ENCODE measurements at regions not wholly inside any gene's neighbourhood (a gene's known extent, or its start where the extent isn't known, plus 50 kb on each side); places are given as distances from the start of the nearest gene placed in this dataset.
A peak's percentile ranks its signal among the peaks of the same experiment; 100 is the strongest.

DNA sequence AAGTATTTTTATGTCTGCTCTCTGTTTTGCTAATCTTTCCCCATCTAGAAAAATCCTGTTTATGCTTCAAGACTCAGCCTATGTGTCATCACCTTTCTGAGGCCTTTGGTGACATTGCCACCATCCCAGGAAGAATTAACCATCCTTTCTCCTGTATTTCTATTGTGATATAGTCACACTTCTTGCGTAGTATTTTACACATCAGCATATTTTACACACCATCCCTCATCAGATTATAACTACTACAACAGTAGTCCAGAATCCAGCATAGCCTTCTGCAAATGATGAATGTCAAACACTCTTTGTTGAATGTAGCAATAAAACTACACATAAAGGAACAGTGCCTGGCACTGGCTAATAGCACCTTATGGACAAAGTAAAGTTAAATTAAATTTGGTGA is 275.3 kb upstream of the C1orf87 start:
- no peak for DNase-seq (ENCODE audit: low read depth)

DNA sequence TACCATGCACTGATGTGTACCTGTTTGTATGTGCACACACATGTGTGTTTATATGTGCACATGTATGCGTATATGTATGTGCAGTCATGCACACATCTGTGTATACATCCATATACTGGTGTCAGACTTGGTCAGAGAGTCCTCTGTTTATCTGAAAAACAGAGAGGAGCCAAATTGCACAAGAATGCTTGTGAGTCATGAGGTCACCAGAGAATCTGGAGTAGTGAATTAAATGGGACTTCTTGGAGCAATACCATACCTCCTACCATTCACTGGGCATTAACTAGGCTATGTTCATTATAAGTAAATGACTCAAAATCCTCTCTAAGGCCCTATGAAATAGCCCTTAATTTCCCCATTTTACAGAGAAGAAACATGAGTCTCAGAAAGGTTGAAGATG is 272.1 kb upstream of the C1orf87 start:
- no peak for DNase-seq (ENCODE audit: low read depth)

DNA sequence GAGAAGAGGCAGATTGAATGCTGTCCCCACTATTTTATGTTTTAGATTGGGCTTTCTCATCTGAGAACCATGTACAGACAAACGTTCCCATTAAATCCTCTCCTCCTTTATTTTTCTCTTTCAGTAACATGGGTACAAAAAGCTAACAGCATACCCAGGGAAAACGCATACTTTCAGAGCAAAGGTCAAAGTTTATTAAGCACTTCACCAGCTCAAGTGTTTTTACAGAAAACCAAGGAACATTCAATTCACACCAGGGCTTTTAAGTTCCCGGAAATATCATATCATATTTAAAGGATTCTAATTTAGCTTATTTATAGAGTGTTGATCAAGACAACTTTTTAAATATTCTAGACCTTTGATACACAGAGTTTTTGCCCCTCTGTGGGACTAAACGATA is 271.5 kb upstream of the C1orf87 start:
- no peak for DNase-seq (ENCODE audit: low read depth)

DNA sequence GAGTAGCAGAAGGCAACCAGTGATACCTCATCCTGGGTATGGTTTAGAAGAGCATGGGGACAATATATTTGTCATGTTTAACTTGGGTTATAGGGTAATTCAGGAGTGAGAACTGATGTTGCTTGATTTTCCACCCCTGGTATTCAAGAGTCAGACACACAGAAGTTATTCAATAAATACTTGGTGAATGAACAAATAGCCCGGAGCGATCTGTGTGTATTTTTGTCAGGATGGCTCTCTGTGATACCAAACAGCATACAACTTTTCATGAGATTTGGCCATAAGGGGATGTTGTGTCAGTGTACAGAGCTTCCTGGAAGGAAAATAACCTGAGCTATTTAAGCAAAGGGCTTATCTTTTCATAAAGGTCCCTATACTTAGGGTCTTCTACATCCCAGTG is 270.2 kb upstream of the C1orf87 start:
- no peak for DNase-seq (ENCODE audit: low read depth)

DNA sequence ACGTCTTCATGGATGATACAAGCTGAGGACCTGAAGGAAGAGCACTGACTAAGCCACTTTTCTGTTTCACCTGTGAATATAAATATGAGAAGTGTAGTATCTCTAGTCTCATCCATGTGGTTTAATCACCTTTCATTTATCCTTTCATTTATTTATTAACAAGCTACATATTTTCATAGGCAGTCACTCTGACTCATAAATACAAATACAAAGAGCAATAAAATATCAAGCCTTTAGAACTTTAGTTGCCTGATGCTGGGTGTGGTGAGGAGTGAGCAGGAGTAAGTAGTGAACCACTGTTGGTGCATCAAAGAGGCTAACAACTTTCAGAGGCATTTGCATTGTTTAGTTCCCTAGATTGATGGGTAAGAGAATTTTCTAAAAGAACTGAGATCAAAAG is 269.0 kb upstream of the C1orf87 start:
- no peak for DNase-seq (ENCODE audit: low read depth)

DNA sequence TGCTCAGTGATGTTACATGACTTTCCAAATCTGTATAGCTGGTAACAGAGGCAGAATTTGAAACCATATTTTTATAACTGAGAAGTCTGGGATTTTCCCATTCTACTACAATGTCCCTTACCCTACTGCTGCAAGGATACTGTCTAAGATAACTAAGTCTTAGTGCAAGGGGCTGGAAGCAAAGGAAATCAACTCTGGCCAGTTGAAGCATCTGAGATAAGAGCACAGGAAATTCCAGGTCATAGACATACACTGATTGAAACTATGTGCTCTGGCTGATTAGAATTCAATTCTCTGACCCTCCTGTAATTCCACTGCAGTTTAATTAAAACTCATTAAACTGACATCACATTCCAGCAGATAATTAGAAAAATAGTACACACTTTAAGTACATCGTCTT is 267.7 kb upstream of the C1orf87 start:
- no peak for DNase-seq (ENCODE audit: low read depth)

DNA sequence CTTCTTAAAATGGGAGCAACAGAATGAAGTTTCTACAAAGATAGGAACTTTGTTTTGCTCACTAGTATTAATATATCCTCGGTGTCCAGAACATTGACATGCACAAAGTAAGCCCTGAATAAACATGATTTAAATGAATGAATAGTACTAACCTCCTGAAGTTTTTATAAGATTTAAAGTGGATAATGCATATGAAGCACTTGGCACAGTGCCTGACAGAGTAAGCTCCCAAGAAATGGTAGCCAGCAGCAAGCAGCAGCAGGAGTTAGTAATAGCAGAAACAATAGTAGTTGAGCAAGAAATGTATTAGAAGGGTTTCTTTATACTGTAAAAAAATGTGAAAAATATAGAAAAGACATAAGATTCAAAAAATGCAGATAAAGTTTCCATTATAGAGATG is 258.1 kb upstream of the C1orf87 start:
- DNase-seq (ENCODE audit: low read depth), result no peak

DNA sequence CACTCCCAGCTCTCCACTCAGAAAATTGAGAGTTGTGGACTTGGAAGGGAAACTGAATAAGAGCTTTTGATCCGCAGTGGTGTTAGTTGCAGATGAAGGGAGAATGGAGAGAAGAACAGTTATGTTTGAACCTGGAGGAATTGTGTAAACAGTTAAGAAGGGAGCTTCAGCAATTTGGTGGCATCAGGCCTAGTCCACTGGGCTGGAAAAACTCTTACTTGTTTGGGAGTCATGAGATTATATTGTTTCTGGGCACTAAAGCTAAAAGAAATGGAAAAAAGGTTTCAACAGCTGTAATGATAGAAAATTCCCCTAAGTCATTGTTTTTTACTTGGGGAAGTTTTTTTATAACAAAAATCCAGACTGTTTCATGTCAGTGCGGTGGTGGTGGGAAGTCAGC is 256.1 kb upstream of the C1orf87 start:
- DNase-seq (ENCODE audit: low read depth), result no peak

DNA sequence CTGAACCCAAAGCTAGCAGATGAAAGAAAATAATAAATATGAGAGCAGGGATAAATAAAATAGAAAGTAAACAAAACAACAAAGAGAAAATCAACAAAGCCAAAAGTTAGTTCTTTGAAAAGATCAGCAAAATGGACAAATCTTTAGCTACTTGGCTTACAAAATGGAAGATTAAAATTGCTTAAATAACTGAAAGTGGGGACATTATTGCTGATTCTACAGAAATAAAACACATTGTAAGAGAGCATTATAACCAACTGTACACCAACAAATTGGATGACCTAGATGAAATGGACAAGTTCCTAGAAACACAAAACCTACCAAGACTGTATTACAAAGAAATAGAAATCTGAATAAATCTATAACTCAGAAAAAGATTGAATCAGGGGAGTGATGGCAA is 238.3 kb upstream of the C1orf87 start:
- DNase-seq (ENCODE audit: low read depth), result no peak

DNA sequence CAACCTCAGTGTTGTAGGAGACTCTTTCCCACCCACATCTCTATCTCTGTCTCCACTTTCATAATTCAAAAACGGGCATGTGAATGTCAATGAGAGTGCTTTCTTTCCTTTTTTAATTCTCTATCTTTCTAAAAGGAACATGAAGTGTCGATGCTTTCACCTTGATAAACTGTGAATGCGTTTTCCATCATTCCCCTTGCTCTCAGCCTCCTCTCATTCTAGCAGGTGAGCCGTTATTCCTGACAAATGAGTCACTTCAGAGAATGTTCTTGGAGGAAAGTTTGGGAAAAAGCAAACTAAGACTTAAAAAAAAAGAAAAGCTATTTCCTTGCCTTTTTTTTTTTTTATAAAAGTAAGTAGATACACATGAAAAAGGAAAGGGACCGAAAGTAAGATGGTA is 226.0 kb upstream of the C1orf87 start:
- DNase-seq (ENCODE audit: low read depth), result no peak

DNA sequence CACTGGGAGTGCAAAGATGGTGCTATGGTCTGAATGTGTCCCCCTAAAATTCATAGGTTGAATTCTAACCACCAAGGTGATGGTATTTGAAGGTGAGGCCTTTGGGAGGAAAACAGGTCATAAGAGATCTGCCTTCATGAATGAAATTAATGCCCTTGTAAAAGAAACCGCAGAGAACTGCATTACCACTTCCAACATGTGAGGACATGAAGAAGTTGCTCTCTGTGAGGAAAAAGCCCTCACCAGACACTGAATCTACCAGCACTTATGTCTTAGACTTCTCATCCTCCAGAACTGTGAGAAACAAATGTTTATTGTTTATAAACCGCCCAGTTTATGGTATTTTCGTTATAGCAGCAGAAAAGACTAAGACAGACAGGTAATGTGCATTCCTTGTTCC is 224.7 kb upstream of the C1orf87 start:
- no peak for DNase-seq (ENCODE audit: low read depth)

DNA sequence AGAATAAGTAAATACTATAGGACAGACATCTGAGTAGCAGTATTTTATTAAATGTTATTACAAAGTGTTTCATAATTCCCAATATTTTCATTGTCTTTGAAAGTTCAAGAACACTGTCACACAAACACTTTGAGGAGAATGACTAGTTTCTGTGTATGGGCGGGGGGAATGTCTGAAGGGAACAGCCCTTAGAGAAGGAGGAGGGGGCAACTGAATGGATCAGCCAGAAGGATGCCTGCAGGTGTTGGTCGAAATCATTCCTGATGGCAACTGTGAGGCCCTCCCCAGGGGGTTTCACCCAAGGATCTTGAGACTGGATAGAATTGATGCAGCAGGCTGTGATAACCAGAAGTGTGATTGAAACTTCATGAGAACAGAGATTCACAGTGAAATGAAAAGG is 223.2 kb upstream of the C1orf87 start:
- no peak for DNase-seq (ENCODE audit: low read depth)

DNA sequence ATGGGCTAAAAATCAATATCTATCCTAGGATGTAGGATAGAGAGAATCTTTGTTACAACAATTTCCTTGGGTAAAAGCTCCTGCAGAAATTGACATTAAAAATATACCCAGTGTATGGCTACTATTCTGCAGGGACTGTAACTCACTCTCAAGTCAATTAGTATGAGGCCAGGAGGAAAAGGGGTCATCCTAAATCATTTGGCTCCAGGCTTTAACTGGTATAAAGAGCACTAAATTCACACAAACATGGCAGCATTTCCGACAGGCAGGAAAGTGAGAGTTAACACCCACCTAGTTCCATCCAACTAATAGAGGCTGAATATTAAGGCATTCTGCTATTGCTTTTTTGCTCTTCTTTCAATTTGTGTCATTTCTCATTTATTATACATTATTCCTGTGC is 218.6 kb upstream of the C1orf87 start:
- DNase-seq (ENCODE audit: low read depth), result no peak

DNA sequence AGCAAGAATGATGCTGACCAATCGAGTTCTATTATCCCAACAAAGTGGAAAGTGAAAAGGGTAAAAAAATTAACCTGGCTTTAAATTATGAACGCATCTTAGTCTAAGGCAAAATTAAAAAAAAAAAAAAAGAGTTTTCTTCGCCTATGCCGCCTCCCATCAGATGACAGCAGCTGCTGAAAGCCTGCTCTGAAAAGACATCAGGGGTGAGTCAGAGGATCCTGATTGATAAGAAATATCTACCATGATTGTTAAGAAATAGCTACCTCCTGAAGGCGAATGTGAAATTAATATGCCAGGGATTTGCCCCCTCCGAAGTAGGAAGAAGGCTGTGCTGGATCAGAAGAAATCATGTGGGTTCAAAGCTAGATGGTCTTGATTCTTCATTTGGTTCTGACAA is 216.8 kb upstream of the C1orf87 start:
- no peak for DNase-seq (ENCODE audit: low read depth)

DNA sequence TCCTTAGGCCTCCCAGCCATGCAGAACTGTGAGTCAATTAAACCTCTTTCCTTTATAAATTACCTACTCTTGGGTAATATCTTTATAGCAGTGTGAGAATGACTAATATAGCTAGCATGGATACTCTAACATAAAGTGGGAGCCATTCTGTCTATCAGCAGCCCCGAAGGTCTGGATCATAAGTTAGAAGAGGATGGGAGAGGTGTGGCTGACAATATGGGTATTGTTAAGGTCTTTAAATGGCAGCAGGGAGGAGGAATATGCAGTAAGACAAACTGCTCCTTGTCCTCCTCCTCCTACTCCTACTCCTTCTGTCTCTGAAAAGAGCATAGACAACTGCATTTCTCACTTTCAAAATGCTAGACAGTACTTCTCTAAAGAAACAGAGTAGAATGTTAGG is 214.0 kb upstream of the C1orf87 start:
- no peak for DNase-seq (ENCODE audit: low read depth)

DNA sequence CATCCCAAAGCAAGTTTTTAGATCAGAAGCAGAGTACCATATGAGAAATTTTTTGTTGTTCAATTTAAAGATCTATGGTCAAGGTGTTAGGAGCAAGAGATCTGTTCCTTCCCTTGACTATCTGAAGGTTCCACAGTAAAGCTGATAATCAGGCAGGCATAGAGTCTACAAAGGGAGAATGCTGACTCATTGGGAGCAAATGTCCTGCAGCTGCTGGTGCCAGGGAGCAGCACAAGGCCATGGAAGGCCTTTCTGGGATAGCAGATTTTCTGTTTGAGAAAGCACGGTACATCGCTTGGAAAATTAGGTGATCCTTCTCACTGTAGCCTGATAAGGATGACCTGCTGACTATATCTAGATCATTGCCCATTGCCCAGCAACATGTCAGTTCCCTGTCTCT is 210.1 kb upstream of the C1orf87 start:
- no peak for DNase-seq (ENCODE audit: low read depth)

DNA sequence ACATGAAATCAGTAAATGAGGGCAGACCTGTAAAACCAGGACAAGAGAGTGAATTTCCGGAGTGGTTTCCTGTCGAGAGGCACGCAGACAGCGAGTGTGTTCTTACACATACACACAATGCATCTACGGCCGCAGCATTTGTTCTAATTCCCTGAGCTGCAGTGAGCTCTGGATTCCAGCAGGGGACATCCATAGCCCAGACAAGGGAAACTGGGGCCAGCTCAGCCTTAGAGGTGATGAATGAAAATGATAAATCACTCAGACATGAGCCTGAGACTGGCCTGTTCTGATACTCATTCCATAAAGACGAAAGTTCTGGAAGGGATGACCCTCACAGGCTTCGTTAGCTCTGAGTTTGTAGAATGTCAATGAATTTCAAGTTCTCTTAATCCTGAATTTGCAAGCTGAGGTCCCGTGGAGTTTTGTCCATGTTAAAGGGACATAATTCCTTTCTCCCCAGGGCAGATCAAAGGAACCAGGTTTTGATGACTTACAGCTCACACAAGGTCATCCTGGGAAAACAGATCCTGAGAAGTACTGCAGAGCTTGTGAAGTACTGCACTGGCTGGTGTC is 207.9 kb upstream of the C1orf87 start:
- peak; percentile 35 for DNase-seq (ENCODE audit: low read depth)

DNA sequence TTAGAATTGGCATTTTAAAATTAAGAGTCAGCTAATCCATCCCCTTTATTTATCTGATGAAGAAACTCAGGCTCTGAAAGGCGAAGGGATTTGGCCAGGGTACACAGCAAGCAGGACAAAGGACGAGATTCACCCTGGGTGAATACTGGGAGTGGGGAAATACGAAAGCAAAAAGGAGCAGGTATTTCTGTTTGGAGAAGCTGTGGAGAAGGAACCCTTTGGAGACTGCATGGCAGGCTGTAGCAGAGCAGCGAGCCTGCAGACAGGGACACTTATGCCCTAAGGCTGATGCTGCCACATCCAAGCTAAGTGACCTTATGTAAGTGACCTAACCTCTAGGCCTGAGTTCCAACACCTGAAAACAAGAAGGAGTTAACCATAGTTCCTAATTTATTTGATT is 207.2 kb upstream of the C1orf87 start:
- DNase-seq (ENCODE audit: low read depth), result no peak

DNA sequence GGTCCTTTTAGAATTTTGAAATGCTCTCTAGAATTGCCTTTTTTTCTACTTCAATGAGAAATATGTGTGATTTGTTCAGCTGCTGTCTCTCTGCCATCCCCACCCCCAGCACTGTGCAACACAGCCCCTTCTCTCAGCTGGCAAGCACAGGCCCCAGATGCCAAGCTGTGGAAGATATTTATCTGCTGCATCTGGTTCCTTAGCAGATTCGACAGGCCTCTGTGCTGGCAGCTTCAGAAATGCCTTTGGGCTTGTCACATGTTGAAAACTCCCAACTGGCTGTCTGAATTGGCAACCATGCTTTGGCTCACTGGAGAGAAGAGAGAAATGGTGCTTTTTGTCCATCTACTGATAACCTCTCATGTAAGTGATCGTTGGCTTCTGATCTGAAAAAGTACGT is 206.7 kb upstream of the C1orf87 start:
- no peak for DNase-seq (ENCODE audit: low read depth)

DNA sequence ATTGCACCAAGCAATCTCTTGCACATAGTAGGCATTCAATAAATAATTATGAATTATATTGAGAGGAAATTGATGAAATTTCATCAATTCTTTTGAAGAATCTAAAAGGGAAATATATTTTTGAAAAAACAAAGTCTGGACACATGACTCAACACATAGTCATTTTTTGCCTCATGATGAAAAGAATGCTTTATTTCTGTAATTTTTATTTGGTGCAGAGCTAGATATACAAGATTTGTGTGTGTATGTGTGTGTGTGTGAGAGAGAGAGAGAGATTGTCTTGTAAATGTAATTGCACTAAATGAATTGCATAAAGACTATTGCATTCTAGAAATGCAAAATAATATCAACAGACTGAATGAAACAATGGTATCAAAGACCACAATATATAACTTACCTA is 206.2 kb upstream of the C1orf87 start:
- DNase-seq (ENCODE audit: low read depth), result no peak

DNA sequence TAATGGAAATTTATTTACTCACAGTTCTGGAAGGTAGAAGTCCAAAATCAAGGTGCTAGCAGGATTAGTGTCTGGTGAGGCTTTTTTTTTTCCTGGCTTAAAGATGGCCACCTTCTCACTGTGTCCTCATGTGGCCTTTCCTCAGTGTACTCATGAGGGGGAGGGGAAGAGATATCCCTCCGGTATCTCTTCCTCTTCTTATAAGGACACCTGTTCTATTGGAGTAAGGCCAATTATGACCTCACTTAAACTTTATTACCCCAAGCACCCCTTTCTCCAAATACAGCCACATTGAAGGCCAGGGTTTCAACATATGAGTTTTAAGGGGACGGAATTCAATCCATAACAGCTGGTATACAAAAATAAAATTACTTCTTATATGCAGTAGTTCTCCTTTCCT is 203.7 kb upstream of the C1orf87 start:
- DNase-seq (ENCODE audit: low read depth), result no peak

DNA sequence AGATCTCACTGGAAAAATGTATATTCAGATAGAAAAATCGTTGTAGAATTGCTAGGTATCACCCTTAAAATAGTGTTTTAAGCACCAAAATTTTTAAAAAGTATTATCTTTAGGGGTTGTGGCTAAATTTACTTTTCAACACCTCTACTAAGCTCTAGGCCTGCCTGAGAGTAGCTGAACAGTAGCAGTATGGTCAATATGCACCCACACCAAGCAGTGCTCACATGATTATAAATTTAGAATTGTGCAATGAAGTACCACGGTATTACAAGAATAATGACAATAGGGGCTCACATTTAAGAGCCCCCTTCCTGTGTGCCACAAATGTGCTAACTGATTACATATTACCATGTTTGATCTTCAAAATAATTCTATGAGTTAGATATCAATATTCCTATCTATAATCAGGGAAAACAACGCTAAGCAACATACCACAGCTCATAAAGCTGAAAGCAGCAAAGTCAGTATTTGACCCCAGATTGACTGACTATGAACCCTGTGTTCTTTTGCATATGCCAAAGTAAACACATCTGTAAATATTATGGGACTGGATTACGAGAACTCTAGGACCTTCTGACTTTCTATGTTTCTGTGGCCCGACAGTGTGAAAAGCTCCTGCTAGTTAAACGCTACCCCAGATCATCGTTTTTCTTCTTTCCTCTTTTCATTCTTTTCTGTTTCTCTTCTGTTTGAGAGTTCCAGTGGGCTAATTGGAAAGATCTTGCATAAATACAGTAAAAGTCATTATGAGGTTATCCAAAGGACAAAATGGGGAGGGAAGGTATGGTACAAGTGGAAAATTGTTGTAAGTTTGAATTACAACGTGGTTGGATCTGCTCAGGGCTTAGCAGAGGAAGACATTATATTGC is 201.1 kb upstream of the C1orf87 start:
- DNase-seq (ENCODE audit: low read depth), result no peak

DNA sequence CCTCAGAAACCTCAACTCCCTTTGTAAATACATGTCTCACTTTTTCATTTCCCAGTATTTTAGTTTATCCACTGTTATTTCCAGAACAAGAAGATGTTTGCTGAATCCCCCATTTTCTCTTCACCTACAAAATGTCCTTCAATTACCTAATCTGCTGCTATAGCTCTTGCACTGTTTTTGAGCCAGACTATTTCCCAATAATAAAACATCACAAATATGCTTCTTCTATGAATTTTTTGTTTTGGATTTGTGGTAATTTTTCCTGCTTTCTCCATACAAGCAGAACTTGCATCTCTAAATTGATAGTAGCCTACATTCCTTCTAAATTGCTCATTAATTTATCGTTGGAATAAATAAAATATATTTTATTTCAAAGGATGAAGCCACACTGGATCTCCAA is 199.6 kb upstream of the C1orf87 start:
- no peak for DNase-seq (ENCODE audit: low read depth)

DNA sequence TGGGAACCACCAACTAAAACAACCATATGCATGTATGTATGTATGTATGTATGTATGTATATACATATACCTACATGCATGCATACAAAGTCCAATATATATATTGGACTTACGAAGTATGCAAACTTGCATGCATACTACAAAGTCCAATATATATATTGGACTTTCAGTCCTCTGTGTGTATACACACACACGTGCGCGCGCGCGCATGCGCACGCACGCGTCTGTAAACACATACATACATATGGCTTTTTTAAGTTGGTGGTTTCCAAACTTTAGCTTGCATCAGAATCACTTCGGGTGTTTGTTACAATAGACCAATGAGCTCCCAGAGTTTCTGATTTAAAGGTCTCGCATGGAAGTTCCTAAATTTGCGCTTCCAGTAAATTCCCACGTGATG is 197.5 kb upstream of the C1orf87 start:
- DNase-seq (ENCODE audit: low read depth), result no peak
